ENCODE measurements at regions not wholly inside any gene's neighbourhood (a gene's known extent, or its start where the extent isn't known, plus 50 kb on each side); places are given as distances from the start of the nearest gene placed in this dataset.
"Not testable (repeated sequence)": the region's sequence is repeated elsewhere in the genome, so short reads cannot be mapped to it uniquely, and the experiment has no call there.

DNA sequence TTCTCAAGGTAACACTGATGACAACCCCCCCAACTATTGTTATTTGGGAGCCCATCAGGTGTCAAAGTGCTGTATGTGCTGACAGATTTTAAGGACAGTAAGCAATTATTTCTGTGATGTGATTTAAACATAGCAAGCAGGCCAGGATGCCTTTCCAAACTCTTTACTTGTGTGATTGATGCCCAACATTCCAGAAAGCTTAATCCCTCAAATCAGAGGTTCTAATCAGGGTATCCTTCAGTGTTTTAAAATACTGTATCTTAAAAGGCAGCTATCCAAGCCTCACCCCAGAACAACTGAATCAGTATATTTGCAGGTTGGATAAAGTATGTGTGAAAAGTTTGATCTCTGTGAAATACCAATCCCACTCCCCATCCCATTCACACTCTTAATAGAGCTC lies 119.7 kb downstream of the GASK1B start:
- no peak for DNase-seq (ENCODE audit: low read depth in 2 of 2)

DNA sequence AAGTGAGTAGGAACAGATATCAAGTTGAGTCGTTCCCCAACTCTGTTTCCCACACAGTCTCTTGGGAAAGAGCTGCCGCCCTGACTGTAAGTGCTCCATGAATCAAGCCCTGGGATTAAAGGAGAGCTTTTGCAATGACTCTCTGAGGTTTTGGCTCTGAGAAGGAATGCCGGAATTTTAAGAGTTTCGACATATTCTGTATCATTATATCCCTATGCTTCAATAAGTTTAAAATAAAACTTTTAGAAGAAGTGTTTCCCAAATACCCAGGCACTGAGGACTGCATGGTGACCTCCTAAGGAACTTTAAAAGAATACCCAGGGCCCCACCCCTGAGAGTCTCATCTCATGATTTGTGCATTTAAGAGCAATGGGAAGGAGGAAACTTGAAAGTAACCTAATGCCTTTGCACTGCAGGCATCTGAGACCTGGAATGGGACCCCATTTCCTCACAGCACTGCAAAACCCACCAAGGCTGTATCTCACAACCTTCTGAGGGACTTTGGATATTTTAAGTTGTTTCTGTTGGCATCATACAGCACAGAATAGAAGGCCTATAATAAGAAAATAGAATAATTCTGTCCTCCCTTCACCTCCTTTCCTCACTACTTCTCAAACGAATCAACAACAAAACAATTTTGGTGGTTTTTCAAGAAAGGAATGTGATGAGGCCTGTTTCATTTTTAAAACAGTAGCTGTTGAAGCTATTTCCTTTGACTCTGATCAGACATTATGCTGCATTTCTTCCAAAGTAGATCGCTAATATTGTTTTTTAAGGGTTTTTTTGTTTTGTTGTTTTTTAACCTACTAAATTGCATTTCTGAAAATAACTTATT lies 121.2 kb downstream of the GASK1B start:
- no peak for DNase-seq (ENCODE audit: low read depth in 2 of 2)

DNA sequence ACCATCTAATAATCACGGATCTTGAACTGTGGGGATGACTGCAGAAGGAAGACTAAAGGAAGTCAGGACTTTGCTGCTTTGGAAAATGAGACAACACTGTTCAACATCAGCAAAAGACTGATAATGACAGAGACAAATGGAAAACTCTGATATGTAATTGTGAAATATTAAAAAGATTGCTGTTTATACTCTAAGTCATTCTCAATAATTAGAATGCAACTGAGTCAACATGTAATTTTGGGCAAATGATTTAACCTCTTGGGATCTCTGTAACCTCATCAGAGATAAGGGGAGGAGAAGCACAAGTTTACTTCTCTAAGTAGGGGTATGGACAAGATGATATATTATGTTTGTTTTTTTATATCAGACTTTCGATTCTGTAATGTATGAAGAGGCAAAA lies 121.9 kb downstream of the GASK1B start:
- no peak for DNase-seq (ENCODE audit: low read depth in 2 of 2)

DNA sequence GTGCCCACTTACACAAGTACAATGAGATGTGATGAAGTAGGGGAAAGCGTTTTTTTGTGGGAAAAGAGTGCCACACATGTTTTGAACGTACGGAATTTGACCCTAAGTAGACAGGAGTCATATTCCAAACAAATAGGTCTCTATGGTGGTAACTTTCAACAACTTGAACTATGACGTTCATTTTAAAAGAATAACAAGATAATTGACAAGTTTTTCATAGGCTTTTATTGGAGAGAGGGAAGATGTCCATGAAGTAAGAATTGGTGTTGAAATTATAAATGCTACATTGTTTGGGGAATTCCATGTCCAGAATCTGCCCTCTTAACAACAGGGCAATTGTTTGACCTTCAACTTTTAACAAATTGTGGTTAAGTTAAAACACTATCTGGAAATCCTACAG lies 126.5 kb downstream of the GASK1B start:
- DNase-seq (ENCODE audit: low read depth in 2 of 2), result no peak

DNA sequence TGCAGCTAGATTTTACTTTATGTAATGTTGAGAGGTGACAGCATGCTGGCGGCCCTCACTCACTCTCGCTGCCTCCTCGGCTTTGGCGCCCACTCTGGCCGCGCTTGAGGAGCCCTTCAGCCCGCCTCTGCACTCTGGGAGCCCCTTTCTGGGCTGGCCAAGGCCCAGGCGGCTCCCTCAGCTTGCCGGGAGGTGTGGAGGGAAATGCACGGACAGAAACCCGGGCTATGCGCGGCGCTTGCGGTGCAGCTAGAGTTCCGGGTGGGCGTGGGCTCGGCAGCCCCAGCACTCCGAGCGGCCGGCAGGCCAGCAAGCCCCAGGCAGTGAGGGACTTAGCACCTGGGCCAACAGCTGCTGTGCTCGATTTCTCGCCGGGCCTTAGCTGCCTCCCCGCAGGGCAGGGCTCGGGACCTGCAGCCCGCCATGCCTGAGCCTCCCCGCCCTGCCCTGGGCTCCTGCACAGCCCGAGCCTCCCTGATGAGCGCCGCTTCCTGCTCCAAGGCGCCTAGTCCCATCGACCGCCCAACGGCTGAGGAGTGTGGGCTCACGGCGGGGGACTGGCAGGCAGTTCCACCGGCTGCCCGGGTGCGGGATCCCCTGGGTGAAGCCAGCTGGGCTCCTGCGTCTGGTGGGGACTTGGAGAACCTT lies 128.7 kb downstream of the GASK1B start:
- DNase-seq (ENCODE audit: low read depth in 2 of 2), result no peak

DNA sequence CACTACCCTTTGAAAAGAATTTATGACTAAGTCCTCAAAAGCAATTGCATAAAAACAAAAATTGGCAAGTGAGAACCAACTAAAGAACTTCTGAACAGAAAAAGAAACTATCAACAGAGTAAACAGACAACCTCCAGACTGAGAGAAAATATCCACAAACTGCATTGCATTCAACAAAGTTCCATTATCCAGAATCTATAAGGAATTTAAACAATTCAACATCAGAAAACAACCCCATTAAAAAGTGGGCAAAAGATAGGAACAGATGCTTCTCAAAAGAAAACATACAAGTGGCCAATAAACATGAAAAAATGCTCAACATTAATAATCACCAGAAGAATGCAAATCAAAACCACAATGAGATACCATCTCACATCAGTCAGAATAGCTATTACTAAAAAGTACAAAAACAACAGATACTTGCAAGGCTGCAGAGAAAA lies 130.2 kb downstream of the GASK1B start:
- DNase-seq (ENCODE audit: low read depth in 2 of 2), result no peak

DNA sequence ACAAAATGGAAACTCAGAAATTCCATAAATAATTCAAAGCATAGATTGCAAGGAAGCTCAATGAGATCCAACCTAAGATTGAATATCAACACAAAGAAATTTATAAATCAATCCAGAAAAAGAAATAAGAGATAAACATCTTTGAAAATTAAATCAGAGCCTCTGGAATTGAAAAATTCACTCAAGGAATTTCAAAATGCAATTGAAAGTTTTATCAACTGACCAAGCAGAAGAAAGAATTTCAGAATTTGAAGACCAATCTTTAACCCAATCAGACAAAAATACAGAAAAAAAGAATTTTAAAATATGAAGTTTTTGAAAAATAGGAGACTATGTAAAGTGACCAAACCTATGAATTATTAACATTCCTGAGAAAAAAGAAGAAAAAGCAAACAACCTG lies 134.1 kb downstream of the GASK1B start:
- DNase-seq (ENCODE audit: low read depth in 2 of 2), result no peak

DNA sequence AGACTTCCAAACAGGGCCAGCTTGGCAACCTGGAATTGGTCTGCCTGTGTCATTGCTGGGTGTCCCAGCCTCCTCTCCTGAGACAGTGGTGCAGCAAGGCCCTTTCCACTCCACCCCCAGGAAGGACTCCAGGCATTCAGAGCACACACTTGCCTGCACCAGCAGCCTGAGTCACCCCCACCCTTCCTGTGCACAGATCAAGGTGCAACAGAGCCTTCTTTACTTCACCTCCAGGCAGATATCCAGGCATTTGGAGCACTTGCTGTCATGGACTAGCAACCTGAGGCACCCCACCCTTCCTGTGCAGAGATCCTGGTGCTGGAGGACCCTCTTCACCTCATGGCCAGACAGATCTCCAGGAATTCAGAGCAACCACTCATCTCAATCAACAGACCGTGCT lies 135.8 kb downstream of the GASK1B start:
- DNase-seq (ENCODE audit: low read depth in 2 of 2), result no peak

DNA sequence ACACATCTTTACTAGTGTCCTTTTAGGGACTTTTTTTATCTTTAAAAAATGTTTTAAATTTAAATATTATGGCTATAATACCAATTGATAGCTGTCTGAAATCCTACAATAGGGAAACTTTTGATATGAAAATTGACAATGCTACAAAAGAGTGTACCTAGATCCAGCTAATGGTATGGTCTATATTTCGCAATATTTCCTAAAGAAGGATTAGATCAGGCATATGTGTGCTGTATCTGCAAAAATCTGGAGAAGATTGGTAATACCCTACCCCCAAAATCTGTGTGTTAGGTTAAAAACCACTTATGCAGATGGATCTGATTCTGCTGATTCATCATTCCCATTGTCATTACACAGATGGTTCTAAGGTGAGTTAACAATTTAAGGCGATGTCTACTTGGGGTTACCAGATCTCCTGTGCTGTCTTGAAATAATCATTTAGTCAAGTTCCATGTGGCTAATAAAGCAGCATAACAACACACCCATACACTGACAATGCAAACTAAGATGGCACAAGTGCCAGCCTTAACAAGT lies 137.1 kb downstream of the GASK1B start:
- no peak for DNase-seq (ENCODE audit: low read depth in 2 of 2)

DNA sequence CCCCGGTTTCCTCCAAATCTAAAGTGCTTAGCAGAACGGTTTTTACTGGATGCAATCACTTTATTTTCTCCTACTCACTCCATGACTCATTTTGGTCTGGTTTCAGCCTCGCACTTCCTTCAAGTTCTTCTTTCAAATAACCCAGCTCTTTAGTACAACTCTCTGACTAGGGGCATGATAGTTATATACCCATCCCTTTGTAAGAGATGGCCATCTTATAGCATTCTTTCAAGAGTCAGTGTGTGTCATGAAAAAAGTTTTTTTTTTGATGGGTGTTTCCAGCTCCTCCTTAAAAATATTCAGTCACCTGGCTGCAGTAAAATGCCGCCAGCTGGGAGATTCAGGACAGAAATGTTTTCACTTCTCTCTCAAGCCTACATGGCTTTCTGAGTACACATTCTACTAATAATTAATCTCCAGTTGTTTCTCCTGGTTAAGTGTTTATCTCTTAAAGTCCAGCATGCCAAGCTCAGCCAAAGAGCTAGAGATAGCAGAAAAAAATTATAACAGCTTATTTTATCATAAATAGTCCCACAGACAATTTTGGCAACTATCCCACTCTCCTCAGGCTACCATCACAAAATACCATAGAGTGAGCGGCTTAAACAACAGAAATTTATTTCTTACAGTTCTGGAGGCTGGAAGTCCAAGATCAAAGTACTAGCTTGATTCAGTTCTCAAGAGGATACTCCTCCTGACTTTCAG lies 139.3 kb downstream of the GASK1B start:
- no peak for DNase-seq (ENCODE audit: low read depth in 2 of 2)

DNA sequence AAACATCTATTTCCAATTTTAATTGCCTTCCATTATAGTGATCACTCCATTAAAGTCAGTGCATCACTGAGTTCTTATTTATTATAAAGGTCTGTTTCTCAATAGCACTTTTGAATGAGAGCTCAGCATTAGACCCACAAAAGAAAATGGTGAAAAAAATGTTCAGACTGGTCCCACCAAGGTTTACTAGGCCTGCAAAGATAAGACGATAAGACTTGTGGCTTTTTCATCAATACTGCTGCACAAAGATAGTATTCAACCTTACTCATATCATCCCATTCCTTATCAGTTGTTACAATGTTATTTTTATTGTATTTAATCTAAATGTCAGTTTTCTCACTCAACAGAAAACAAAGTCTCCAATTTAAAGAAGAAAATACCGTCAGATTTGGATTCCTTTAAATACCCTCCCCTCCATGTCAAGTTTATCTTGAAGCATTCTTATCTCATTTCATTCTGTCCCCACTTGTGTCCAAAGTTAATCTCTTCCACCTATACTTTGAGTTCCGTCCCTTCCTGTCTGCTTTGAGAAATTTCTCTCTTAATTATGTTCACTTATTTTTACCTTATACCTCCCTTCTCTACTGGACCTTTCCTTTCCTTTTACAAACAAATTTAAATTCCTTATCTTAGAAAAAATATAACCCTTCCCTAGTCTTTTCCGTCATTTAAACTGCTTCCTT lies 140.0 kb downstream of the GASK1B start:
- no peak for DNase-seq (ENCODE audit: low read depth in 2 of 2)

DNA sequence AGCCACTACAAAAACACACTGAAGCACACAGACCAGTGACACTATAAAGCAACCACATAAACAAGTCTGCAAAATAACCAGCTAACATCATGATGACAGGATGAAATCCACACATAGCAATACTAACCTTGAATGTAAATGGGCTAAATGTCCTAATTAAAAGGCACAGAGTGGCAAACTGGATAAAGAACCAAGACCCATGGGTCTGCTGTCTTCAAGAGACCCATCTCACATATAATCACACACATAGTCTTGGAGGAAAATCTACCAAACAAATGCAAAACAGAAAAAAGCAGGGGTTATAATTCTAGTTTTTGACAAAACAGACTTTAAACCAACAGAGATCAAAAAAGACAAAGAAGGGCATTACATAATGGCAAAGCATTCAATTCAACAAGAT lies 144.4 kb downstream of the GASK1B start:
- DNase-seq (ENCODE audit: low read depth in 2 of 2), result not testable (repeated sequence)

DNA sequence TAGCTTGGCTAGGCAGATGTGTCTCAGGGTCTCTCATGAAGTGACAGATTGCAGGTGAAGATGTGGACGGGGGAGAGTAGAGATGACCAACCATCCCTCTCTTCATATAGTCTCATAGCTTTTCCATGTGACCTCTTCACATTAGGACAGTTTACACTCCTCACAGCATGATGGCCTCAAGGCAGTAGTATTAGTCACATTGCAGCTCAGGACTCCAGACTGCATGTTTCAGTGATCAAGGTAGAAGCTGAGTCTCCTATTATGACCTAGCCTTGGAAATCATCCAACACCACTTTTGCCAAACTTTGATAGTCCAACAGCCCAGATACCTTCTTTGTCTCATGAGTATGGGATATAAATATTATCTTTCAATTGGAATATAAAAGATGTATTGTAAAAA lies 147.7 kb downstream of the GASK1B start:
- DNase-seq (ENCODE audit: low read depth in 2 of 2), result no peak

DNA sequence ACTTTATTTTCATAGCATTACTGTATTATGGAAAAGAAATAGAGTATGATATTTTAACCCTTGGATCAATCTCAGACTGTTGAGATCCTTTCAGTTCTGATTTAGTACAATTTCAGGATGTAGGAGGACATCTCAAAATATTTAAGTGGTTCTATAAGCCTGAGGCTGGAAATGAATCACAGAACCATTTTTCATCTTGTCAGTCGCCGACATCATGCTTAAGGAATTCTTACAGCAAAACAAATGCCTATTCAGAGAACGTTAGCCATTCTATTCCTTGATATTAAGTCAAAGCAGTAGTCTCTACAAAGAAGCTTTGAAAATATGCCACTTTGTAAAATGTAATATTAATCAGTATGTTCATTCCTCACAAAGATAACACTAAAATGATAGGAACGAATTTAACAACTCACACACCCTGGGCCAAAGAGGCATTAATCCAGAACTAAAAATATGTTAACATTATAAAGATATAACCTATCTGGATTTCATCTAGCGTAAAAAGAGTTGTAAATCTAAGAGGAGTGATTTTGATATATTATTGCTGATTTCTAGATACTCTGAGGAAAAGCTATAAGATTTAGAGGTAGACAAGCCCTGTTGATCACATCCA lies 152.0 kb downstream of the GASK1B start:
- no peak for DNase-seq (ENCODE audit: low read depth in 2 of 2)

DNA sequence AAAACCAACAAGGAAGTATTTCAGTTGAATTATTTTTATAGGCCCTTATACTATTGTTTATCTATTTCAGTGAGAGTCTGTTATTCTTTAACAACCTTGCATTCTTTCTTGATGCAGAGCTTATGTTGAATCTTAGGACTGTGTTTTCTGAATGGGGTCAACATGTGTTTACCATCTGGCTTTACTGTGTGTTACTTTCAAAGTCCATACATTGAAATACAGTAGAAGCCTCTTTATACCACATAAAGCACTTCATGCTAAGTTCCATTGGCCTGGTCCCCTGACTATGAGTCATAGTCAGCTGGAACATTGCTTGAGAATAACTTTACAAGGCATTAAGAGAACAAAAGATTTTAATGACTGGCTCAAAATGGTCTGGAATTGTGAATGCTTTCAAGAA lies 152.6 kb downstream of the GASK1B start:
- DNase-seq (ENCODE audit: low read depth in 2 of 2), result no peak

DNA sequence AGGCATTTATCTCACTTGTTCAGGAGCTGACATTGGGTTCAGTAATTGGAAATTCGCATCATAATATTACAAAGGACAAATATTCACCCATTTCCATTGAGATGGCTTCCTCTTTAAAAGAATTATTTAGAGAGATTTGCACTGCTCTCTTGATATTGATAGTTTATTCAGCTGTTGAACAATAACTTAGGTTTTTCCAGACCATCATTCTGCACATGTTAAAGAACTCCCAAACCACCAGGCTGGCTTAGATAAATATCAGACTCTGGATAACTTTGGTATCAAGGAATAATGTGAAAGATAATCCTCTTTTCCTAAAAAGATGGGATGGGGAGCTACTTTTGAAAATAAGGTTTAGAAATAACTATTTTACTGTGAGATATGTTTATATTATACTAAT lies 154.0 kb downstream of the GASK1B start:
- DNase-seq (ENCODE audit: low read depth in 2 of 2), result no peak

DNA sequence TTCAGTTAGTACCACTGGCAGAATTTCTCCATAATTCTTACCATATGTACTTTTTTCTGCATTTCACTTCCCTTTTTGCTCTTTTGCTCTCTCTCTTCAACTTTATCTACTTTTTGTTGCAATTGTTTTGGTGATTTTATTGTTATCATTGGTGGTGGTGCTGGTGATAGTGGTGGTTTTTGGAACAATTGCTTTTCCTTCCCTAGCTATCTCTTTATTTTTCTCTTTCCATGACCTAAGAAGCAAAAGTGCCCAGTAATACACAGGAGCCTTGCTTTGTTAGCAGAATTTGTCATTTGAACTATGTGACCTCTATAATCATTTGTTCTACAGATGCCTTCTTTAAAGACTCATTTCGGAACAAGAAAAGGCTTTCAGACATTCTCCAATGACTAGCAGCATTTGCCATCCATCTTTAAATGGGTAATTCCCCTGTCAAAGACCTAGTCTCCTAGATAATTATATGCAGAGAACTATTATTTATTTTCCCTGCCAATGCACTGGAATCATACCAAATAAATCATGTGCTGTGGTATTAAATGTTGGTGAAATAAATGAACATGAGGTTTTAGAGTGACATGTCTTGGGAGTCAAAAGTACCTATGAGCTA lies 154.5 kb downstream of the GASK1B start:
- no peak for DNase-seq (ENCODE audit: low read depth in 2 of 2)

DNA sequence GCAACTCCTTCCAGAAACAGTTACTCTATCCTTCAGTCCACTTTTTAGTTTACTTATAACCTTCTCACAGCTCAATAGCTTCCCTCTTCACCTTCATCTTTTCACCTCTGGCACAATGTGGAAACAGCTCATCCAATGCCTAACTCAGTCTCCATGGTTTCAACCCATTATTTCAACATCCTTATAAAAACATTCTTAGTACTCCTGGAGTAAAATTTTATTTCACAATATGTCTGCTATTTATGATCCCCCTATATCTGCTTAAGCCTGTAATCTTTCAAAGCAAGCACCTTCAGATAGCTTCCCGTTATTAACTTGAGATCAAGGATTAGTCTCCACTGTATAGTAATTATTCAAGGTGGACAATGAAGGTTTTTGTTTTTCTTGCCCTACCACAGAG lies 156.3 kb downstream of the GASK1B start:
- DNase-seq (ENCODE audit: low read depth in 2 of 2), result no peak

DNA sequence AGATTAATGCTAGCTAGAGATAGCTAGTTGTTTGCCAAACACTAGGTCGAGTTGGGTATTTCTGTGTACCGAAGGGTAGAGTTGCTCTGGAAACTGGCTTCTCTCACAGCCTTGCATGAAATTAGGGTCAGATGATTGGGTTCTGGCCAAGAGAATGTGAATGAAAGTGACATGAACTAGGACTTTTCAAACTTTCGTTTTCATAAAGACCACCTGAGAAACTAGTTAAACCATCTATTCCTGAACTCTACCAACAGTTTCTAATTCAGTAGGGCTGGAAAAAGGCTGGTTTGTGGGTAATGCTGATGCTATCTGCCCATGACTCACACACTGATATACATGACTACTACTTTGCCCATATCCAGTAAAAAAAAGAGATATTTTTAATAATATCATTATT lies 157.6 kb downstream of the GASK1B start:
- no peak for DNase-seq (ENCODE audit: low read depth in 2 of 2)

DNA sequence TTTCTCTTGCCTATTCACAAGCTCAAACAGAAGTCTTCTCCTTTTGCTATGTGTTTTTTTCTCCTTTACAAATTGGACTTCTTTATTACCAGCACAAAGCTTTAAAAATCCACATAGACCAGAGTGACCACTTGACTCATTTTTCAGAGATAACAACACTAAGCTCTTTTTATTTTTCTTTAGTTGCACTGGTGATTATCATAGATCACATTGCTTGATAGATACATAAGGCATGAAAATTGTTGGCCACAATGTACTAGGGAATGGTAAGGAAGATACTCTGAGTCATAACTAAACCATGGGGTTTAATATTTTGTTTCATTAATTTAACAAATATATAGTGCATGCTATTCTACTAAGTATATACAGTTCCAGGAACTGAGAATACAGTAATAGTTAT lies 159.0 kb downstream of the GASK1B start:
- no peak for DNase-seq (ENCODE audit: low read depth in 2 of 2)

DNA sequence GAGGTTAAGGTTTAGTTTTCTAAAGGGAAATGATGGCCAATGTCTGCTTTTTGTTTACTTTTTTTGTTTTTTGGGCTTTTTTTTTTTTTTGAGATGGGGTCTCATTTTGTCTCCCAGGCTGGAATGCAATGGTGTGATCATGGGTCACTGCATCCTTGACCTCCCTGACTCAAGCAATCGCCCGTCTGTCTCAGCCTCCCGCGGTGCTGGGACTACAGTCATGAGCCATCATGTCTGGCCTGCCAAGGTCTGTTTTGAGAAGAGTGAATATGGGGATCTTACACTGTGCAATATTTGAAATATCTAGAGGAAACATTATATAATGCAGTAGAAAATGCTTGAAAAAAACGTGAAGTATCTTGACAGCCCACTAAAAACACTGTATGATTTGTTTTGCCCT lies 162.5 kb downstream of the GASK1B start:
- no peak for DNase-seq (ENCODE audit: low read depth in 2 of 2)

Data from activated CD4-positive, alpha-beta T cell treated with anti-CD3 and anti-CD28 coated beads for 24 hours (primary cell).